ENCODE measurements at regions not wholly inside any gene's neighbourhood (a gene's known extent, or its start where the extent isn't known, plus 50 kb on each side); places are given as distances from the start of the nearest gene placed in this dataset.

DNA sequence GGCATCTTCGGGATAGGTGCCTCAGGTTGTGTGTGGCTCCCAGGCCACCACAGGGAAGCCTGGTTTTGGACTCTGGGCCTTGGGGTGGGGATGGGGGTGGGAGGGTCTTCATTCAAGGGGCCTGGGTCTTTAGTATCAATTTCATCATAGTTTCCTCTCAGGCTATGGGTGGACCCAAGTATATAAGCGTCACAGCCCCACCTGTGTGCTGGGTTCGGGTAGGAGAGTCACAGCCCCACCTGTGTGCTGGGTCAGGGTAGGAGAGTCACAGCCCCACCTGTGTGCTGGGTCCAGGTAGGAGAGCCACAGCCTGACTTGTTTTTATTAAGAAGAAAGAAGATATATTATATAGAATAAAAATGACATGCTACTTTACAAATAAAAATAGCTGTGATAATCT, 422.1 kb downstream of the BRD1 start:
- Histone ChIP-seq H3K27me3 (replicated peaks; ENCODE audit: control insufficient read depth, insufficient read depth, low read length) (no peaks in the 10 kb centered on the region), H3K4me3 (replicated peaks; ENCODE audit: low read depth, low read length) (no peak overlapping the region), H3K36me3 (ENCODE audit: control insufficient read depth, insufficient read depth, low read length) (no peaks in the 10 kb centered on the region)
- TF ChIP-seq, protein P1, sequence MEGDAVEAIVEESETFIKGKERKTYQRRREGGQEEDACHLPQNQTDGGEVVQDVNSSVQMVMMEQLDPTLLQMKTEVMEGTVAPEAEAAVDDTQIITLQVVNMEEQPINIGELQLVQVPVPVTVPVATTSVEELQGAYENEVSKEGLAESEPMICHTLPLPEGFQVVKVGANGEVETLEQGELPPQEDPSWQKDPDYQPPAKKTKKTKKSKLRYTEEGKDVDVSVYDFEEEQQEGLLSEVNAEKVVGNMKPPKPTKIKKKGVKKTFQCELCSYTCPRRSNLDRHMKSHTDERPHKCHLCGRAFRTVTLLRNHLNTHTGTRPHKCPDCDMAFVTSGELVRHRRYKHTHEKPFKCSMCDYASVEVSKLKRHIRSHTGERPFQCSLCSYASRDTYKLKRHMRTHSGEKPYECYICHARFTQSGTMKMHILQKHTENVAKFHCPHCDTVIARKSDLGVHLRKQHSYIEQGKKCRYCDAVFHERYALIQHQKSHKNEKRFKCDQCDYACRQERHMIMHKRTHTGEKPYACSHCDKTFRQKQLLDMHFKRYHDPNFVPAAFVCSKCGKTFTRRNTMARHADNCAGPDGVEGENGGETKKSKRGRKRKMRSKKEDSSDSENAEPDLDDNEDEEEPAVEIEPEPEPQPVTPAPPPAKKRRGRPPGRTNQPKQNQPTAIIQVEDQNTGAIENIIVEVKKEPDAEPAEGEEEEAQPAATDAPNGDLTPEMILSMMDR (IDR thresholded peaks at IDR 0.05; ENCODE audit: insufficient read depth, low read length, poor library complexity, severe bottlenecking): no peak
- DNase-seq (ENCODE audit: extremely low read depth, insufficient read length): no peak

DNA sequence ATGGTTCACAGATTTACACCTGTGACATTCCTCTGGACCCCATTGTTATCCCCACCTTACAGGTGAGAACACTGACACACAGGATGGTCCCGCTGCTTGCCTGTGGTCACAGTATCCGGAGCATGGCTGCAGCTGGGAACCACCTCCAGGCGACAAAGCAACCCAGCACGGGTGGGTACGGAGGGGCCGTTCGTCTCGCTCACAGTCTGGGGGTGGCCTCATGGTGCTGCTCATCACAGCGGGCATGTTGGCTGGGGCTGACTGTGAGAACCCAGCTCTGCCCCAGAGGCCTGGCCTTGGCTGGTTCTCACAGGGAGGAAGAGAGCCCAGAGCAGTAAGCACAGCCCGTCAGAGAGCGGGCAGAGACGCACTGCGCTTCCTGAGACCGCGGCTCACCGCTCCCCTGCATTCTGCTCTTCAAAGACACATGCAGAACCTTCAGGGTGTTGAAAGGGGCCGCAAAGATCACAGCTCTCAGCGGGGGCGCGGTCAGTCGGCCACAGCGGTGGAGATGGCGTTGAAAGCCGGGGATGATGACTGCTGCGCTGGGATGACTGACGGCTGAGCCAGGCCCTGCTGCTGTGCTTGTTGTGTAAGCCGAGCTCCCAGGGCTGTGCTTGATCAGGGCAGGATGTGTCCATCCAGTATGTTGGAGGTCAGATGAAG, 423.0 kb downstream of the BRD1 start:
- no peak for DNase-seq (ENCODE audit: extremely low read depth, insufficient read length)
- H3K36me3 ChIP-seq (ENCODE audit: control insufficient read depth, insufficient read depth, low read length): no peaks in the 10 kb centered on the region
- no peak overlapping the region for H3K4me3 ChIP-seq (replicated peaks; ENCODE audit: low read depth, low read length)
- H3K27me3 ChIP-seq (replicated peaks; ENCODE audit: control insufficient read depth, insufficient read depth, low read length): no peaks in the 10 kb centered on the region
- TF ChIP-seq, protein P1 (IDR thresholded peaks at IDR 0.05; ENCODE audit: insufficient read depth, low read length, poor library complexity, severe bottlenecking): no peak

DNA sequence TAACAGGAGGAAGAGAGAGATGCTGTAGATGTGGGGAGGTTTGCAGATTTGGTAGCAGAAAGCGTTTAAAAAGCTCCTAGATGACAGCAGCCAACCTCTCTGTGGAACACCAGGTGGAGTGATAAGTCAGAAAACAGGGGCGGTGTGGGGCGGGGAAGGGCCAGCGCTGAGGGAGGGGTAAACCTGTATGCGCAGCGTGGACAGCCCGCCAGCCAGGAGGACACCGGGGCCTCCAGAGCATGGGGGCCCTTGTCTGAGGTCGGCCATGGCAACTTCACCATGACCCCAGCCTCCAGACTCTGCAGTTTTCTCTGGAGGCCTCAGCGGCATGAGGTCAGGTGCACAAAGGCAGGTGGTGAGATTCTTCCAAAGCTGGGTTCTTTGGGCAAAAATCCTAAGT, 423.7 kb downstream of the BRD1 start:
- Histone ChIP-seq H3K36me3 (ENCODE audit: control insufficient read depth, insufficient read depth, low read length) (no peaks in the 10 kb centered on the region), H3K27me3 (replicated peaks; ENCODE audit: control insufficient read depth, insufficient read depth, low read length) (no peaks in the 10 kb centered on the region), H3K4me3 (replicated peaks; ENCODE audit: low read depth, low read length) (no peak overlapping the region)
- DNase-seq (ENCODE audit: extremely low read depth, insufficient read length): no peak
- TF ChIP-seq, protein P1 (IDR thresholded peaks at IDR 0.05; ENCODE audit: insufficient read depth, low read length, poor library complexity, severe bottlenecking): no peak

DNA sequence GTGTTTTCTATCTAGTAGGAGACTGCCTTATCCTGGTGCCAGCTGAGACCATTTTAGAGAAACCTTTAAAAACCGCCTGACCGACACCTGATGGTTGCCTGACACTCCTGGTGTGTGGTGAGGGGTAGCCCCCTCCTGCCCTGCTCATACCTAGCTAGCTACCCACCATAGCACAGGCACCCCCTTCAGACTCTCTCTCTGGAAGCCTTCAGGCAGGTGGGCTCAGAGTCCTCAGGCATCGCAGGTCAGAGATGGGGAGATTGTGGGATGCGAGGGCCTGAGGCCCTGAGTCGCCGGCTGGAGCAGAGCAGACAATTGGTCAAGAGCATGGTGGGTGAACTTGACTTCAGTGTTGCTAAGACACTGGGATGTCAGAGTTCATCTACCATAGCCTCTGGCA, 424.6 kb downstream of the BRD1 start:
- no peaks in the 10 kb centered on the region for H3K36me3 ChIP-seq (ENCODE audit: control insufficient read depth, insufficient read depth, low read length)
- H3K4me3 ChIP-seq (replicated peaks; ENCODE audit: low read depth, low read length): no peak overlapping the region
- H3K27me3 ChIP-seq (replicated peaks; ENCODE audit: control insufficient read depth, insufficient read depth, low read length): no peaks in the 10 kb centered on the region
- DNase-seq (ENCODE audit: extremely low read depth, insufficient read length): no peak
- TF ChIP-seq, protein P1 (IDR thresholded peaks at IDR 0.05; ENCODE audit: insufficient read depth, low read length, poor library complexity, severe bottlenecking): no peak

DNA sequence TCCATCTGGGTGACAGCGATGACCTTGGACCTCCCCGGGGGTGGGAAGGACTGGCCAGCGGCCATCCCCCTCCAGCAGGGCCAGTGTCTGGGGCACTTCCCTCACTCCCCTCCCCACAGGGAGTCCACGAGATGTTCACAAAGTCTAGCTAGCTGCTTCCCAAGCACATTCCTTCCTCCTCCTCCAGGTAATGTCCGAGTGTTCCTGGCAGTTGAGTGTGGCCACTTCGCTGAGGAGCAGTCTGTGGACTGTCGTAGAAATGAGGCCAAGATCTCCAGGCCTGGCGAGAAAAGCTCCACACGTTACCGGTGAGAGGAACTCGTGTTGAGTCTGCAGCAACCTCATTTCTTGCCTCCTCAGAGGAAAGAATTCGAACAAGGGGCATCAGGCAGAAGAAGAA, 425.5 kb downstream of the BRD1 start:
- no peak overlapping the region for H3K4me3 ChIP-seq (replicated peaks; ENCODE audit: low read depth, low read length)
- H3K27me3 ChIP-seq (replicated peaks; ENCODE audit: control insufficient read depth, insufficient read depth, low read length): no peaks in the 10 kb centered on the region
- TF ChIP-seq, protein P1 (IDR thresholded peaks at IDR 0.05; ENCODE audit: insufficient read depth, low read length, poor library complexity, severe bottlenecking): no peak
- DNase-seq (ENCODE audit: extremely low read depth, insufficient read length): no peak
- H3K36me3 ChIP-seq (ENCODE audit: control insufficient read depth, insufficient read depth, low read length): no peaks in the 10 kb centered on the region
